SH-SY5Y (cell line): ENCODE measurements at regions not wholly inside any gene's neighbourhood (a gene's known extent, or its start where the extent isn't known, plus 50 kb on each side); places are given as distances from the start of the nearest gene placed in this dataset.

Experiments
- GATA2 ChIP-seq: IDR thresholded peaks from 2 replicates; pipeline ENCODE4 v1.6.1; 2011; ENCODE audit warnings: mild to moderate bottlenecking, low read depth, low read length
- GATA3 ChIP-seq: IDR thresholded peaks from 2 replicates; pipeline ENCODE4 v1.6.1; 2011; ENCODE audit warnings: low read depth, mild to moderate bottlenecking, low read length, moderate library complexity

DNA sequence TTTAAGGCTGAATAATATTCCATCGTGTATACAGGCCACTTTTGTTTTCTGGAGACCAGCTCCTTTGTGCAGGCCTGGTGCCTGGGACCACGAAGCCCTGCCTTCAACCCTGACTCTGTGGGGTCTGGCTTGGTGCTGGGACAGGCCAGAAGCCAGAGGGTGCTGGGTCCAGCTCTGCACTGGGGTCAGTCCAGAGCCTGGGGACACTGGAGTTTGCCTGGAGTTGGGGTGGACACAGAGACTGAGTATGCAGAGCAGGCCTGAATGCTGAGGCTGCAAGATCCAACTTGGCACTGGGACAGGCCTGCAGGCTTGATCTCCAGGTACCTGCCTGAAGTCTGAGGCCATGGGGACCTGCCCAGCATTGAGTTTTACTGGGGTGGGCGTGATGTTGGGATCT, 558.8 kb upstream of the CNTNAP2 start:
- no peak for TF ChIP-seq GATA2
- TF ChIP-seq GATA3, result no peak
